ENCODE measurements at regions not wholly inside any gene's neighbourhood (a gene's known extent, or its start where the extent isn't known, plus 50 kb on each side); places are given as distances from the start of the nearest gene placed in this dataset.

DNA sequence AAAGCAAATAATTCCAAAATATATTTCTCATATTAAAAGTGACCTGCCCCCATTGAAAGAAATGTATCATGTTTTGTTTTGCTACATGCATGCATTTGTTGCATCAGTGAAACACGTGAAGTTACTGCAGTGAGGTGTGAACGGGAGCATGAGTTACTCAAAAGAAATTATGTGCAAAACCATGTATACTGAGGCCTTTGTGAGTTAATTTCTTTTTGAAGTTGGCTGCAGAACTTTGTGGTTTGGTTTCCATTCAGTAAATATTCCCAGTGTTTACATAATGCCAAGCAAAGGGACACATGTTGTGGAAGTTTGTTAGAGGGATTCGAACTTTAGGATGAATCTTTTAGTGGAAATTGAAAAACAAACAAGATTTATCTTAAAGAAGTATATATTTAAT is 619.4 kb upstream of the ADAMTS5 start:
- no peak for TF ChIP-seq POLR2A (IDR thresholded peaks at IDR 0.05)
- TF ChIP-seq, protein P1, sequence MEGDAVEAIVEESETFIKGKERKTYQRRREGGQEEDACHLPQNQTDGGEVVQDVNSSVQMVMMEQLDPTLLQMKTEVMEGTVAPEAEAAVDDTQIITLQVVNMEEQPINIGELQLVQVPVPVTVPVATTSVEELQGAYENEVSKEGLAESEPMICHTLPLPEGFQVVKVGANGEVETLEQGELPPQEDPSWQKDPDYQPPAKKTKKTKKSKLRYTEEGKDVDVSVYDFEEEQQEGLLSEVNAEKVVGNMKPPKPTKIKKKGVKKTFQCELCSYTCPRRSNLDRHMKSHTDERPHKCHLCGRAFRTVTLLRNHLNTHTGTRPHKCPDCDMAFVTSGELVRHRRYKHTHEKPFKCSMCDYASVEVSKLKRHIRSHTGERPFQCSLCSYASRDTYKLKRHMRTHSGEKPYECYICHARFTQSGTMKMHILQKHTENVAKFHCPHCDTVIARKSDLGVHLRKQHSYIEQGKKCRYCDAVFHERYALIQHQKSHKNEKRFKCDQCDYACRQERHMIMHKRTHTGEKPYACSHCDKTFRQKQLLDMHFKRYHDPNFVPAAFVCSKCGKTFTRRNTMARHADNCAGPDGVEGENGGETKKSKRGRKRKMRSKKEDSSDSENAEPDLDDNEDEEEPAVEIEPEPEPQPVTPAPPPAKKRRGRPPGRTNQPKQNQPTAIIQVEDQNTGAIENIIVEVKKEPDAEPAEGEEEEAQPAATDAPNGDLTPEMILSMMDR (IDR thresholded peaks at IDR 0.05), result no peak
- TF ChIP-seq POLR2AphosphoS5 (IDR thresholded peaks at IDR 0.05), result no peak
